OCI-LY7 (cell line): ENCODE measurements at regions not wholly inside any gene's neighbourhood (a gene's known extent, or its start where the extent isn't known, plus 50 kb on each side); places are given as distances from the start of the nearest gene placed in this dataset.

Source experiments
- CTCF ChIP-seq: fragments of 200-600 bp; sonication (generic); conservative IDR thresholded peaks from 2 replicates; pipeline ENCODE4 v1.5.1; 2014; ENCODE audit warnings: mild to moderate bottlenecking, antibody characterized with exemption, low read length, moderate library complexity, mixed read lengths
- EZH2phosphoT487 ChIP-seq: fragments of 200-600 bp; sonication (generic); IDR thresholded peaks from 2 replicates; pipeline ENCODE4 v1.6.1; 2018; ENCODE audit warnings: low read depth, borderline replicate concordance, mild to moderate bottlenecking, mixed run types, antibody characterized with exemption, low read length, moderate library complexity, mixed read lengths

GRCh38 chr2:15023221-15023620 lies 390.7 kb downstream of the LRATD1 start:
- no peak for TF ChIP-seq CTCF
- no peak for TF ChIP-seq EZH2phosphoT487
